ENCODE measurements at regions not wholly inside any gene's neighbourhood (a gene's known extent, or its start where the extent isn't known, plus 50 kb on each side); places are given as distances from the start of the nearest gene placed in this dataset.
A peak's percentile ranks its signal among the peaks of the same experiment; 100 is the strongest.

DNA sequence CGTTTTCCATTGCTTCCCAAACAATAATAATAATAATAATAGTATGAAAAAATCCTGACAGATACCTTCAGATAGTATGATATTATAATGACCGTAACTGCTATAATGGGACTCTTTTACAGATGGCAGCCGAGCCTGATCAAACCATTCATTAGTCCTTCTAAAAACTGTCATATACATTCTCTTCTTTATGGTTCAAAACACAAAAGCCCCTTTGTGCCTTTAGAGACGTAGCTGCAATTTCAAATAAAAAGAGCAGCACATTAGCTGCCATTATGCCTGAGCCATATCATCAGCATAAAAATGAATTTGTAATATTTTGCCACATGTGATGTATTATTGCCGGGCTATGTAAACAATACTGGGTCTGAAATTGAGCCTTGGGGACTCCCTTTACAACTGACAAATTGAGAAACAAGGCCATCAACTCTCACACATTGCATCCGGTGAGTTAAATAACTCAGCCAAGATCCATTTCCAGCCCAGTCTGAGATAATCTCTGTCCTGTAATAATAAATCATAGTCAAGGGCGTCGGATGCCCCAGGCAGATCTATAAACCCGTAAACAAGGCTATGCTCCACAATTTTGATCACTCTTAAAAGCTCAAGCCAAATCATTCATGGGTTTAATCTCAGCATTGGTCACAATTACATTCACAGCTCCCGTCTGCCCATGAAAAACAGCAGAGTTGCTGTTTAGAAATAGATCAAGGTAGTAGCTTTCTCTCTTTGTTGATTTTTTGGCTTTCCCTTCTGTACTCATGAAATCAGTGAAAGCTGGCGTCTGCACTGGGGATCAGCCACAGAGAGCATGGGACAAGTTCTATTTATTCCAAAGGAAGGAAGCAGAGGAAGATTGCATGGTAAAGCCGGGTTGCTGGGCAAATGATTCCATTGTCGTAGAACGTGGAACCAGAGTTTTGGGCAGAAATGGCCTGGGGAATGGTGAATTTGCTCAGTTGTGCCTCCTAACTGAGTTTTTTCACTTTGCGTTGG, 150.1 kb upstream of the BMPER start:
- Mint-ChIP-seq H3K27ac (ENCODE audit: unreplicated experiment) (no peak overlapping the region), H3K36me3 (ENCODE audit: low read depth) (no peaks in the 10 kb centered on the region), H3K4me3 (ENCODE audit: unreplicated experiment) (no peak overlapping the region), H3K27me3 (ENCODE audit: low read depth) (no peaks in the 10 kb centered on the region), H3K9me3 (ENCODE audit: low read depth) (no peaks in the 10 kb centered on the region), H3K4me1 (ENCODE audit: low read depth) (peaks cover 13% of the 10 kb centered on the region)
- no peak for DNase-seq (ENCODE audit: low spot score)
- TF ChIP-seq, protein P1, sequence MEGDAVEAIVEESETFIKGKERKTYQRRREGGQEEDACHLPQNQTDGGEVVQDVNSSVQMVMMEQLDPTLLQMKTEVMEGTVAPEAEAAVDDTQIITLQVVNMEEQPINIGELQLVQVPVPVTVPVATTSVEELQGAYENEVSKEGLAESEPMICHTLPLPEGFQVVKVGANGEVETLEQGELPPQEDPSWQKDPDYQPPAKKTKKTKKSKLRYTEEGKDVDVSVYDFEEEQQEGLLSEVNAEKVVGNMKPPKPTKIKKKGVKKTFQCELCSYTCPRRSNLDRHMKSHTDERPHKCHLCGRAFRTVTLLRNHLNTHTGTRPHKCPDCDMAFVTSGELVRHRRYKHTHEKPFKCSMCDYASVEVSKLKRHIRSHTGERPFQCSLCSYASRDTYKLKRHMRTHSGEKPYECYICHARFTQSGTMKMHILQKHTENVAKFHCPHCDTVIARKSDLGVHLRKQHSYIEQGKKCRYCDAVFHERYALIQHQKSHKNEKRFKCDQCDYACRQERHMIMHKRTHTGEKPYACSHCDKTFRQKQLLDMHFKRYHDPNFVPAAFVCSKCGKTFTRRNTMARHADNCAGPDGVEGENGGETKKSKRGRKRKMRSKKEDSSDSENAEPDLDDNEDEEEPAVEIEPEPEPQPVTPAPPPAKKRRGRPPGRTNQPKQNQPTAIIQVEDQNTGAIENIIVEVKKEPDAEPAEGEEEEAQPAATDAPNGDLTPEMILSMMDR (IDR thresholded peaks at IDR 0.05) = no peak

DNA sequence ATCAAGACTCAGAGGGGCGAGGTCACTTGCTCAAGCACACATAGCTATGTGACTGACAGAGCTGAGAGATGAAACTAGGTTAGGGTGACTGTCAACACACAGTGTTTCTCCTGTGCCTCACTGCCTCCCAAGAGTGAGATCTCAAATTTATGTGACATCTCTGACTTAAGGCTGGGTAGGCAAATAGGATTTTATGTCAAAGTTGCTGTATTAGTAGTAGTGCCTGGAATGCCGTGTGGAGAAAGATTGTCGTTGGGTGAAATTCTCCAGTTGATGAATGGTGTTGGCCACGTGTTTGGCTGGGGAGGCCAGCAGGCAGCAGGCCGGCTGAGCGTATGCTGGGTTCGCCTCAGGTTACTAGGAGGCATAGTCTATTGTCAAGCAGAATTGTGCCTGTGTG, 148.3 kb upstream of the BMPER start:
- no peak for DNase-seq (ENCODE audit: low spot score)

DNA sequence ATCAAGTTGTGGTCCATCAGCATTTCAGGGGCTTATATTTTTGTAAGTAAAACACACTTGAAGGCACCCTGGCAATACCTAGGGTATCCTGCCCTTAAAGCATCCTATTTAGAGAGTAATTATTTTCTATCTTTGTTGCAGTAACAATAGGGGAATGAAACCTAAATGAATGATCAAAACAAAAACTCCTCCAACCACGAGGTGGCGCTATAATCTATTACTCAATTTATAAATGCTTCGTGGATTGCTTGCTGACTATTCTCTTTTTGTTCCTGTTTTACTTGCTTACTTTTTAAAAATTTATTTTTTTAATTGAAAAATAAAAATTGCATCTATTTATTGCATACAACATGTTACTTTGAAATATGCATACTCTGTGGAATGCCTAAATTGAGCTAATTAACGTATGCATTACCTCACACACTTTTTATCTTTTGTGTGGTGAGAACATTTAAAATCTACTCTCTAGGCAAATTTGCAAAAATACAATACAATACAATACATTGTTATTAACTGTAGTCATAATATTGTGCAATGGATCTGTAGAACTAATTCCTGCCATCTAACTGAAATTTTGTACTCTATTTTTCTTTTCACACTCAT, 147.7 kb upstream of the BMPER start:
- Mint-ChIP-seq H3K27me3 (ENCODE audit: low read depth) (no peaks in the 10 kb centered on the region), H3K4me3 (ENCODE audit: unreplicated experiment) (no peak overlapping the region), H3K36me3 (ENCODE audit: low read depth) (no peaks in the 10 kb centered on the region), H3K9me3 (ENCODE audit: low read depth) (no peaks in the 10 kb centered on the region), H3K4me1 (ENCODE audit: low read depth) (peaks cover 6% of the 10 kb centered on the region), H3K27ac (ENCODE audit: unreplicated experiment) (no peak overlapping the region)
- TF ChIP-seq, protein P1 (IDR thresholded peaks at IDR 0.05) = peak; percentile 93
- no peak for DNase-seq (ENCODE audit: low spot score)

More for the DNA sequence above, 148.3 kb upstream of the BMPER start:
- H3K27ac Mint-ChIP-seq (ENCODE audit: unreplicated experiment) = no peak overlapping the region
- H3K9me3 Mint-ChIP-seq (ENCODE audit: low read depth) = no peaks in the 10 kb centered on the region
- no peaks in the 10 kb centered on the region for H3K36me3 Mint-ChIP-seq (ENCODE audit: low read depth)
- no peak overlapping the region for H3K4me3 Mint-ChIP-seq (ENCODE audit: unreplicated experiment)
- TF ChIP-seq, protein P1 (IDR thresholded peaks at IDR 0.05) = no peak
- peaks cover 6% of the 10 kb centered on the region for H3K4me1 Mint-ChIP-seq (ENCODE audit: low read depth)
- no peaks in the 10 kb centered on the region for H3K27me3 Mint-ChIP-seq (ENCODE audit: low read depth)

DNA sequence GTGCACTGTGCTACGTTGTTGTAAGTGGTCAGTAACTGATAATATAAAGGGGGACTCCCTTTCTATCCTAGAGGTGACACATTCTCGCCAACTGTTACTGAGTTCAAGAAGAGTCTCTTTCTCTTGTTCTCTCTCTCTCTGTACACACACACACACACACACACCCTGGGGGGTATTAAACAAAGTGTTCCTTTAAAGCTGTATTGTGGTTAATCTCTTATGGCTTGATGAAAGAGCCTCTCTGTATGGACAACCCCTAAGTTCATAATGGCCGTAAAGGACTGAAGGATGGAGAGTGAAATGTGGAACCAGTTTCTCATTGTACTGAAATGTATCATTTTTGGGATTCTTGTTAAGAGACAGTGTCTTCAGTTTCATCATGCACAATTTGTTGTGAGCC, 145.2 kb upstream of the BMPER start:
- H3K9me3 Mint-ChIP-seq (ENCODE audit: low read depth) = no peaks in the 10 kb centered on the region
- H3K27ac Mint-ChIP-seq (ENCODE audit: unreplicated experiment) = no peak overlapping the region
- no peaks in the 10 kb centered on the region for H3K27me3 Mint-ChIP-seq (ENCODE audit: low read depth)
- H3K36me3 Mint-ChIP-seq (ENCODE audit: low read depth) = no peaks in the 10 kb centered on the region
- TF ChIP-seq, protein P1 (IDR thresholded peaks at IDR 0.05) = no peak
- no peak for DNase-seq (ENCODE audit: low spot score)
- H3K4me3 Mint-ChIP-seq (ENCODE audit: unreplicated experiment) = no peak overlapping the region
- H3K4me1 Mint-ChIP-seq (ENCODE audit: low read depth) = no peaks in the 10 kb centered on the region

DNA sequence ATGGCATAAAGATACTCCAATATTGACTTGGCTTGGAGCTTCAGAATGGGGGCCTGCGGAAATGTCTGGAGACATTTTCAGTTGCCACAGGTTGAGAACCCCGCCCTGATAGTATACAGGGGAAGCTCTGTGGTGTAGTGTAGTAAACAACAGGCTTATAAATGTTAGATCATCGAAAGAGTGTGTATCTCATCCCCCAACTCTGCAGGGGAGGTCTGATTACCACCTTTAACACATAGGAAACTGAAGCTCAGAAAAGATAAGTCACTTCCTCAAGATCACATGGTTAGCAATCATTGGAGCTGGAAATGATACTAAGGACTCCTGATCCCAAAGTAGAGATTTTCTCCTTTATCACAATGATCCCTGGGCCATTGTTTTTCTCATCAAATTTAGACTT, 144.5 kb upstream of the BMPER start:
- Mint-ChIP-seq H3K36me3 (ENCODE audit: low read depth) (no peaks in the 10 kb centered on the region), H3K27ac (ENCODE audit: unreplicated experiment) (no peak overlapping the region), H3K27me3 (ENCODE audit: low read depth) (no peaks in the 10 kb centered on the region), H3K9me3 (ENCODE audit: low read depth) (no peaks in the 10 kb centered on the region), H3K4me3 (ENCODE audit: unreplicated experiment) (no peak overlapping the region), H3K4me1 (ENCODE audit: low read depth) (no peaks in the 10 kb centered on the region)
- no peak for DNase-seq (ENCODE audit: low spot score)
- TF ChIP-seq, protein P1 (IDR thresholded peaks at IDR 0.05) = no peak

Measured in chondrocyte (in vitro differentiated cells).